HepG2 (cell line): ENCODE measurements at regions not wholly inside any gene's neighbourhood (a gene's known extent, or its start where the extent isn't known, plus 50 kb on each side); places are given as distances from the start of the nearest gene placed in this dataset.

ENCODE experiments used
- ATAC-seq: fragments of 200-7000 bp; cut with Tn5 transposase; 3 replicates; pipeline ENCODE4 v1.9.1; 2020; ENCODE audit warnings: mild to moderate bottlenecking, moderate library complexity
- BruUV-seq: library from RNA; stranded (reverse); fragments of 400-500 nt; replicated peaks from 2 replicates; lab custom pipeline; 2021; lab: Mats Ljungman, UMichigan
- CTCF ChIA-PET: fragments of 300-600 bp; formaldehyde crosslinking; extraction: SDS; loops from one replicate; lab custom pipeline; 2021; ENCODE audit warnings: low total read pairs, inconsistent platforms, low intra/inter-chr PET ratio; lab: Yijun Ruan, JAX
- POLR2A ChIA-PET: fragments of 350-600 bp; sonication (Branson Sonifier 250); formaldehyde crosslinking; loops from one replicate; lab custom pipeline; 2020; ENCODE audit warnings: antibody characterized with exemption, inconsistent platforms; lab: Yijun Ruan, JAX
- DNase-seq: peaks from one replicate; pipeline ENCODE4 v3.0.0-alpha.2; 2015; ENCODE audit warnings: low spot score
- FAIRE-seq: peaks from 3 replicates; lab custom pipeline; 2011; peaks lifted over from hg19 to GRCh38; lab: Jason Lieb, UNC
- H2AFZ ChIP-seq: one replicate; pipeline ENCODE4 v1.6.1; 2011; ENCODE audit warnings: low read length, inconsistent platforms
- H3K27ac ChIP-seq: fragments of 300-600 bp; 3 replicates; pipeline ENCODE4 v1.8.0; 2011; ENCODE audit warnings: mixed run types, mild to moderate bottlenecking, mixed read lengths, low read length, inconsistent platforms; ENCODE audit not compliant: insufficient read depth; ENCODE audit errors: extremely low read length
- H3K27me3 ChIP-seq, 2 experiments: fragments of 200-600 bp in 1 of 2; 2 replicates in 1 of 2; 3 replicates in 1 of 2; pipeline versions ENCODE4 v1.6.0 to v1.8.0; 2011; ENCODE audit warnings: low read length in 2 of 2, mild to moderate bottlenecking in 2 of 2, moderate library complexity in 2 of 2, inconsistent platforms in 1 of 2; ENCODE audit not compliant: insufficient read depth in 2 of 2, control insufficient read depth in 1 of 2
- H3K36me3 ChIP-seq, 2 experiments: fragments of 200-600 bp in 1 of 2; replicated peaks in 1 of 2; 2 replicates in 1 of 2; 3 replicates in 1 of 2; pipeline versions ENCODE4 v1.5.1 to v1.8.0; 2011; ENCODE audit warnings: low read length in 2 of 2, inconsistent platforms in 1 of 2; ENCODE audit not compliant: insufficient read depth in 2 of 2, control insufficient read depth in 1 of 2
- H3K4me1 ChIP-seq: 2 replicates; pipeline ENCODE4 v1.5.1; 2012; ENCODE audit warnings: low read length, inconsistent platforms; ENCODE audit not compliant: insufficient read depth
- H3K4me2 ChIP-seq: 2 replicates; pipeline ENCODE4 v1.6.0; 2011; ENCODE audit warnings: low read depth, low read length, inconsistent platforms
- H3K4me3 ChIP-seq, 3 experiments: fragments of 200-600 bp in 1 of 3; sonication (generic), shearing (Covaris generic) in 1 of 3; replicated peaks in 1 of 3; 2 replicates each; pipeline ENCODE4 v1.5.1; 2011 to 2016; ENCODE audit warnings: low read length in 3 of 3, inconsistent platforms in 2 of 3, low read depth in 2 of 3, mild to moderate bottlenecking in 2 of 3, control low read depth in 1 of 3, mixed read lengths in 1 of 3; ENCODE audit not compliant: insufficient read depth in 1 of 3
- H3K79me2 ChIP-seq: one replicate; pipeline ENCODE4 v1.6.1; 2011; ENCODE audit warnings: low read length, inconsistent platforms; ENCODE audit not compliant: insufficient read depth
- H3K9ac ChIP-seq: 2 replicates; pipeline ENCODE4 v1.6.0; 2011; ENCODE audit warnings: mild to moderate bottlenecking, low read depth, low read length, inconsistent platforms; ENCODE audit not compliant: insufficient read depth
- H3K9me3 ChIP-seq: 2 replicates; pipeline ENCODE4 v1.5.1; 2012; ENCODE audit warnings: mild to moderate bottlenecking, low read length
- H4K20me1 ChIP-seq: 2 replicates; pipeline ENCODE4 v1.6.0; 2011; ENCODE audit warnings: inconsistent platforms, mild to moderate bottlenecking, low read length, moderate library complexity; ENCODE audit not compliant: insufficient read depth
- GABPB1 ChIP-seq: IDR thresholded peaks from 2 replicates; pipeline ENCODE4 v1.6.1; 2016; ENCODE audit warnings: mild to moderate bottlenecking, missing genetic modification reagents, moderate library complexity, missing compliant biosample characterization
- NAIF1 ChIP-seq: sonication (generic); formaldehyde crosslinking; IDR thresholded peaks from 2 replicates; pipeline ENCODE4 v1.5.0; 2020; ENCODE audit warnings: mild to moderate bottlenecking, missing genetic modification reagents, borderline replicate concordance
- TGIF2 ChIP-seq: IDR thresholded peaks from 2 replicates; pipeline ENCODE4 v1.6.1; 2016; ENCODE audit warnings: control low read depth, missing compliant biosample characterization
- U2AF2 ChIP-seq: fragments of 200-400 bp; formaldehyde crosslinking; IDR thresholded peaks from 2 replicates; pipeline ENCODE4 v1.6.1; 2017; ENCODE audit warnings: low read depth, mild to moderate bottlenecking, low read length
- ZBTB8A ChIP-seq: sonication (generic); formaldehyde crosslinking; IDR thresholded peaks from 2 replicates; pipeline ENCODE4 v1.4.0; 2020; ENCODE audit warnings: mild to moderate bottlenecking, low read depth, missing genetic modification reagents, borderline replicate concordance
- ZNF207 ChIP-seq: fragments of 450-650 bp; IDR thresholded peaks from 2 replicates; pipeline ENCODE4 v1.6.1; 2016; ENCODE audit warnings: antibody characterized with exemption, borderline replicate concordance
- ZNF383 ChIP-seq: sonication (generic); formaldehyde crosslinking; IDR thresholded peaks from 2 replicates; pipeline ENCODE4 v1.4.0; 2020; ENCODE audit warnings: missing genetic modification reagents, mild to moderate bottlenecking, borderline replicate concordance
- ZNF432 ChIP-seq: sonication (generic); formaldehyde crosslinking; IDR thresholded peaks from 2 replicates; pipeline ENCODE4 v1.5.0; 2020; ENCODE audit warnings: missing genetic modification reagents, mild to moderate bottlenecking, borderline replicate concordance
- ZNF468 ChIP-seq: sonication (generic); formaldehyde crosslinking; IDR thresholded peaks from 2 replicates; pipeline ENCODE4 v1.8.0; 2022; ENCODE audit warnings: mild to moderate bottlenecking, moderate library complexity, missing genetic modification reagents
- ZNF652 ChIP-seq: IDR thresholded peaks from 2 replicates; pipeline ENCODE4 v1.6.1; 2016; ENCODE audit warnings: low read depth, borderline replicate concordance
- ZSCAN9 ChIP-seq: IDR thresholded peaks from 2 replicates; pipeline ENCODE4 v1.6.1; 2016; ENCODE audit warnings: borderline replicate concordance
- WGBS: methylation state at CpG from one replicate; pipeline ENCODE4 v1.1.6; 2017; ENCODE audit warnings: low lambda C conversion rate; 5-methylcytosine and 5-hydroxymethylcytosine counted together
- in situ Hi-C: cut with HindIII; loops from 2 replicates; pipeline ENCODE4 v1.10.0; 2017; ENCODE audit warnings: low pct_unique_long_range_greater_than_20kb; ENCODE audit not compliant: extremely low pct_ligation_motif_present
- intact Hi-C: fragments of 100-400 bp; cut with micrococcal nuclease; formaldehyde crosslinking; loops from one replicate; pipeline ENCODE4 v1.10.0; 2022; ENCODE audit not compliant: unreplicated experiment
- TF ChIP-seq, protein P1 (sequence below): sonication (generic); formaldehyde crosslinking; IDR thresholded peaks from 2 replicates; pipeline ENCODE4 v1.8.1; 2023; ENCODE audit warnings: missing genetic modification reagents, inconsistent platforms, borderline replicate concordance
- TF ChIP-seq, protein P2 (sequence below): sonication (generic); formaldehyde crosslinking; IDR thresholded peaks from 2 replicates; pipeline ENCODE4 v1.4.0; 2020; ENCODE audit warnings: missing genetic modification reagents
- TF ChIP-seq, protein P3 (sequence below): sonication (generic); formaldehyde crosslinking; IDR thresholded peaks from 2 replicates; pipeline ENCODE4 v1.8.1; 2023; ENCODE audit warnings: missing genetic modification reagents, mild to moderate bottlenecking, borderline replicate concordance
- TF ChIP-seq, protein P4 (sequence below): sonication (generic); formaldehyde crosslinking; IDR thresholded peaks from 2 replicates; pipeline ENCODE4 v1.8.0; 2022; ENCODE audit warnings: mild to moderate bottlenecking, missing genetic modification reagents, moderate library complexity
- TF ChIP-seq, protein P5 (sequence below): sonication (generic); formaldehyde crosslinking; IDR thresholded peaks from 2 replicates; pipeline ENCODE4 v1.4.0; 2020; ENCODE audit warnings: missing genetic modification reagents, mild to moderate bottlenecking, borderline replicate concordance

DNA sequence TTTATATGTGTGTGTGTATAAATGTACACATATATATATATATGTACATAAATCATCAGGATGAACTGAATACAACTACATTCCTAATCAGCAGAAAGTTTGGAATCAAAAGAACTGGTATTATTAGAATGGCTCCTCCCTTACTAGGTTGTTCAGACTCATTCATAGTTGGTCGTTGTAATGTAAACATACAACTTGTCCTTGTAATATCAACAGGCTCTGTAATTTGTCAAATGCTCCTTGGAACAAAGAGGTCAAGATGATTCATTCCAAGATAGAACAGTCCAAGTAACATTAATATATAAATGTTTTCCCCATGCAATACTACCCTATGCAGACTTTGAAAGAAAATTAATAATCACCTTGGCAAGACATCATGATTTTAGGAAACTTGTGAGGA is 351.4 kb upstream of the SMIM31 start:
- POLR2A ChIA-PET = no interaction called here
- WGBS = 0% methylated on average over 1 of the region's 1 CpG
- H3K4me1 ChIP-seq = no peaks in the 10 kb centered on the region
- FAIRE-seq = no peak
- H3K27ac ChIP-seq = no peak overlapping the region
- ATAC-seq = no peak
- no peaks in the 10 kb centered on the region for H3K9me3 ChIP-seq
- H3K9ac ChIP-seq = no peak overlapping the region
- no peak overlapping the region for H3K4me3 ChIP-seq
- H3K79me2 ChIP-seq = no peaks in the 10 kb centered on the region
- H3K36me3 ChIP-seq = no peaks in the 10 kb centered on the region
- BruUV-seq = no TSS peak
- no peak overlapping the region for H2AFZ ChIP-seq
- CTCF ChIA-PET = no interaction called here
- H3K27me3 ChIP-seq = no peaks in the 10 kb centered on the region
- in situ Hi-C loops (no loop called here), intact Hi-C loops (no loop called here)
- DNase-seq = no peak
- no peak overlapping the region for H3K4me2 ChIP-seq
- H4K20me1 ChIP-seq = no peaks in the 10 kb centered on the region
- TF ChIP-seq, protein P1, sequence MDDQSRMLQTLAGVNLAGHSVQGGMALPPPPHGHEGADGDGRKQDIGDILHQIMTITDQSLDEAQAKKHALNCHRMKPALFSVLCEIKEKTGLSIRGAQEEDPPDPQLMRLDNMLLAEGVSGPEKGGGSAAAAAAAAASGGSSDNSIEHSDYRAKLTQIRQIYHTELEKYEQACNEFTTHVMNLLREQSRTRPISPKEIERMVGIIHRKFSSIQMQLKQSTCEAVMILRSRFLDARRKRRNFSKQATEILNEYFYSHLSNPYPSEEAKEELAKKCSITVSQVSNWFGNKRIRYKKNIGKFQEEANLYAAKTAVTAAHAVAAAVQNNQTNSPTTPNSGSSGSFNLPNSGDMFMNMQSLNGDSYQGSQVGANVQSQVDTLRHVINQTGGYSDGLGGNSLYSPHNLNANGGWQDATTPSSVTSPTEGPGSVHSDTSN (CRISPR knock-in tag) = no peak
- TF ChIP-seq ZNF383 (CRISPR knock-in tag) (no peak), U2AF2 (no peak), ZNF207 (no peak), ZNF652 (CRISPR knock-in tag) (no peak), GABPB1 (CRISPR knock-in tag) (no peak), ZNF432 (CRISPR knock-in tag) (no peak), TGIF2 (CRISPR knock-in tag) (no peak), ZNF468 (no peak), NAIF1 (CRISPR knock-in tag) (no peak), ZBTB8A (CRISPR knock-in tag) (no peak), ZSCAN9 (no peak)
- TF ChIP-seq, protein P2, sequence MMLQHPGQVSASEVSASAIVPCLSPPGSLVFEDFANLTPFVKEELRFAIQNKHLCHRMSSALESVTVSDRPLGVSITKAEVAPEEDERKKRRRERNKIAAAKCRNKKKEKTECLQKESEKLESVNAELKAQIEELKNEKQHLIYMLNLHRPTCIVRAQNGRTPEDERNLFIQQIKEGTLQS (CRISPR knock-in tag) = no peak
- TF ChIP-seq, protein P3, sequence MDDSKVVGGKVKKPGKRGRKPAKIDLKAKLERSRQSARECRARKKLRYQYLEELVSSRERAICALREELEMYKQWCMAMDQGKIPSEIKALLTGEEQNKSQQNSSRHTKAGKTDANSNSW = no peak
- TF ChIP-seq, protein P4, sequence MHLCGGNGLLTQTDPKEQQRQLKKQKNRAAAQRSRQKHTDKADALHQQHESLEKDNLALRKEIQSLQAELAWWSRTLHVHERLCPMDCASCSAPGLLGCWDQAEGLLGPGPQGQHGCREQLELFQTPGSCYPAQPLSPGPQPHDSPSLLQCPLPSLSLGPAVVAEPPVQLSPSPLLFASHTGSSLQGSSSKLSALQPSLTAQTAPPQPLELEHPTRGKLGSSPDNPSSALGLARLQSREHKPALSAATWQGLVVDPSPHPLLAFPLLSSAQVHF (CRISPR knock-in tag) = no peak
- TF ChIP-seq, protein P5, sequence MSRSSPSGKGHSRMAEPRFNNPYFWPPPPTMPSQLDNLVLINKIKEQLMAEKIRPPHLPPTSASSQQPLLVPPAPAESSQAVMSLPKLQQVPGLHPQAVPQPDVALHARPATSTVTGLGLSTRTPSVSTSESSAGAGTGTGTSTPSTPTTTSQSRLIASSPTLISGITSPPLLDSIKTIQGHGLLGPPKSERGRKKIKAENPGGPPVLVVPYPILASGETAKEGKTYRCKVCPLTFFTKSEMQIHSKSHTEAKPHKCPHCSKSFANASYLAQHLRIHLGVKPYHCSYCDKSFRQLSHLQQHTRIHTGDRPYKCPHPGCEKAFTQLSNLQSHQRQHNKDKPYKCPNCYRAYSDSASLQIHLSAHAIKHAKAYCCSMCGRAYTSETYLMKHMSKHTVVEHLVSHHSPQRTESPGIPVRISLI (CRISPR knock-in tag) = no peak
